GM19452 (cell line): ENCODE measurements at regions not wholly inside any gene's neighbourhood (a gene's known extent, or its start where the extent isn't known, plus 50 kb on each side); places are given as distances from the start of the nearest gene placed in this dataset.

ENCODE experiments used
- ATAC-seq: cut with Tn5 transposase; IDR thresholded peaks from one replicate; pipeline ENCODE4 v1.9.1; 2021; ENCODE audit not compliant: unreplicated experiment

DNA sequence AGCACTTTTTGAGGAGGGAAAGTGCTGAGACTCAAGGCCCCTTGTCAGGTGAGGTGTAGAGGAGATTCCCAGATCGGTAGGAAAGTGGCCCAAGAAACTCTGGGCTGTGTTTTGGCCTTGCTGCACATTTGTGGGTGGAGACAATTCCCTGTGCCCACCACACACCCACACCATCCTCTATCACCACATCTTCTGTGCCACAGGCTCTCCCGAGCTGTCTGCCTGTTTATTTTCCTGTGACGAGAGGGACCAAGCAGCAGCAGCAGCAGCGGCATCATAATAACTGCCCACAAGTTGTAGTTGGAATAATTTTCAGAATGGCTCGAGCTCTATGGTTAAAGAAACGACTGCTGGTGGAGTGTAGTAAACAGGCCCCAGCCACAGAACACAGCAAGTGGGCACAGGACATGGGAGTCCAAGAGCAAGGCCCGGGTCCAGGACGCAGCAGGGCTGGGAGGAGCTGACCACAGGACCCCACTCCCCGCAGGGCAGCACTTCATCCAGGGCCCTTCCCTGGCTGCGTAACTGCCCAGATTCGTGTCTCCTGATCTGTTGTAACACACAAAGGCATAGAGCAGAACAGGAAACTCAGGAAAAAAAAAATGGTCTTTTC, 55.6 kb upstream of the BCL2L14 start:
- ATAC-seq = no peak

DNA sequence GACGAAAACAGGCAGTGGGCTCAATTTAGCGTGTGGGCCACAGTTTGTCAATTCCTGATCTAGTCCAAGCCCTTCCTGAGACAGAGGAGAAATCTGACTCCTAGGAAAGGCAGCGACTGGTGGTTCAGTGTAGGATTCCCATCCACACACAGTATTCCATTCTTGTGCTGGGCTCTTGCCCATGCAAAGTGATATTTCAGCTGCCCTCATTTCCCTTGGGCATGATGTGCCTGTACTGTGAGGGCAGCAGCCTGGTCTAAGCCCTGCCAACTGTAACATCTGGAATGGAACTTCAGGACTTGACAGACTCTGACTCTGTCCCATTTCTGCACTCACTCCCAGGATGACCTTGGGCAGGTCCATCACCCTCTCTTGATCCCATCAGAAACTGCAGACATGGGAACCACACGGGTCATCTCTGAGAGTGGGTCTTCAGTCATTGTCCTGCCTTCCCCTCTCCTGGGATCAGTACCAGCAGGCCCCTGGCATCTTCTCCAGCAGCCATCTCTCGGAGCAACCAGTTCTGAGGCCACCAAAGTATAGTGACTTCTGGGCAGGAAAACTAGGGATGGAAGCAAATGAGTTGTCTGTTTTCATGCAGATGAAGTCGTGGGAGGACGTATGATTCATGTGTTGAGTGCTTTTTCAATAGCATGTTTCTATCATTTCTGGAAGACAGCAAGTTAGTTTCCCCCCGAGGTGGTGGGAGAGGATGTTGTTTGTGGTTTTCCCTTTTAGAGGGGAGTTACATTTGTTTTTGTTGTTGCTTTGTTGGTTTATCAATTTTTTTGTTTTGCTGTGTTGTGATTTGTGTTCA, 54.2 kb upstream of the BCL2L14 start:
- ATAC-seq = no peak

DNA sequence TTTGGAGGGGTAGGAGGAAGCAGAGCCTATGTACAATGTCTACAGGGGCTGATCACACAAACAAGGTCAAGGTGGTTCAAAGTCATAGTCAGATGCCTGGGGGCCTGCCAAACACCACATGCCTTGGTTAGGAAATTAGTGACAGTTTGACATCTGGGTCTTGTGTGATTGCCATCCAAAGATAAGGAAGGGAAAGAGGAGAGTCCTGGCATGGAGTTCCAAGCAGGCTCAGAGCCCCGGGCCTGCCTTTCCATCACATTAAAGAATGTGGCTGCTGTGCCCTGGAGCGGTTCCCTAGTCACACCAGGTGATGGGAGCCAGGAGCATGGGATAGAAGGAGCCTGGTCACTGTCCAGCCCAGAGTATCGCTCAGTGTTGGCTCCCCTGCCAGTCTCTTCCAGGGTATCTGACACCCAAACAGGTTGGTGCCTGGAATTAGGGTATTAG, 53.6 kb upstream of the BCL2L14 start:
- ATAC-seq = no peak

DNA sequence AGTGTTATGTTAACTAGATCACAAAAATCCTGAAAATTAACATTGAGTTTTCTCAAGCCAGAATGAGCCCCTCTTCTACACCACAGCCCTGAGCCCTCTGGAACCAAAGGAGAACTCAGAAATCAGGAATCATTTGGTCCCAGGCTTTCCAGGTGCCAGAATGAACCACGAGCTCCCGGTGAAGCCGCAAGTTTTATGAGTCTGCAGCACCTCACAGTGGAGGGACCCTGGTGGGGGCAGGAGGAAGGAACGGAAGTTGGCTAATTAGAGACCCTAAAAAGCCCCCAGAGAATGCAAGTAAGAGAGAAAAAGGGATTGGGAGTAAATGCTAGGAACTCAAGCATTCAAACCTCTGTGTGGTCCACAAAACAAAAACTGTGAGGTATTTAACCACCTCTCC, 52.9 kb upstream of the BCL2L14 start:
- no peak for ATAC-seq

DNA sequence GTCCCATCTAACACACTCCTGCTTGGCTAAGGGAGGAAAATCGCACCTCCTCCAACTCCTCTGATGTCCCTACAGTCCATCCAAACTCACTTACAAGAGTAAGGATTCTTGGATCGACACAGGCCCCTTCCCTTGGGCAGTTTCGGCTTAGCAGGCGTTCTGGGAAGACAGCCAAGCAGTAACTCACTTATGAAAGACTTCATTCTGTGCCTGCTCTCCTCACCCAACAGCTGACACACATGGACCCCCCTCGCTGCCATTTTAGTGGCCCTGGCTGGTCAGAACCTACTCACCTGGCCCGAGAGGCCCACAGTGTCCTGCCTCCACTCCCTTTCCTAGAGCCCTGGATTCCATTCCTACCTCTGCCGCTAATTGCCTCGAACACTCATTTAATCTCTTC, 52.3 kb upstream of the BCL2L14 start:
- ATAC-seq = no peak

DNA sequence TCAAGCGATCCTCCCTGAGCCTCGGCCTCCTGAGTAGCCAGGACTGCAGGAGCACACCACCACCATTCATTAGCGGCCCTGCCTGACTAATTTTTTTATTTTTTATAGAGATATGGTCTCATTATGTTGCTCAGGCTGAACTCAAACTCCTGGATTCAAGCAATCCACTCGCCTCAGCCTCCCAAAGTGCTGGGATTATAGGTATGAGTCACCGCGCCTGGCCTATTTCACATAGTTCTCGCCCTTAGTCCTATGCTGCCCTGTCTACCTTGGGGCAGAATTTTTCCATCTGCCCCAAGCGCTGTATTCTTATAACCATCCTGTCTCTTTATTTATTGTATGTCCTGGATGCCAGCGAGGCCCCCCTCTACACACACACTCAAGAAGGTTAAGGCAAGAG, 50.9 kb upstream of the BCL2L14 start:
- no peak for ATAC-seq

DNA sequence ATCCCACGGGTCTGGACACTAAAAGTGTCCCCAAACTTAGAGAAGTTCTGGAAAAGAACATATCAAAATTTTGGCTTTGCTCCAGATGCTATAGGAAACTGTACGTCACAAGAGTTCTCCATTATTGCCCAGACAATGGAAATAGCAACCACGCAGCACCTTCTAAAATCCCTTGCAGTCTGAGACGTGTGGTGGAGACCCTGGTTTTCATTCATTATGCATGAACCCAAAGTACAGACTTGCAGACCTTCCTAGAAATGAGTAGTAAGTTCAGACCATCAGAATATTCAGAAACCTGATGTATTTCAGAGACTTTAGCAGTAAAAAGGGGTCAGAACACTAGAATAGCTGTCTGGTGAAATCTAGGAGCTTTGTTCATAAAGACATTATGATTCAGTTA, 50.0 kb upstream of the BCL2L14 start:
- no peak for ATAC-seq
